Right cardiac atrium (tissue), 5 donors: ENCODE measurements at regions not wholly inside any gene's neighbourhood (a gene's known extent, or its start where the extent isn't known, plus 50 kb on each side); places are given as distances from the start of the nearest gene placed in this dataset.

Source experiments
- ATAC-seq, 2 donors: fragments of 200-7000 bp; cut with Tn5 transposase; one replicate each; pipeline versions ENCODE4 v1.8.0 to v1.9.1; 2020; ENCODE audit warnings: moderate library complexity in 2 of 2, mild to moderate bottlenecking in 1 of 2
- DNase-seq, 3 donors: peaks; one replicate each; pipeline ENCODE4 v3.0.0-alpha.2; 2020
- H3K27ac ChIP-seq: one replicate; pipeline ENCODE4 v1.5.1; 2013; ENCODE audit warnings: mild to moderate bottlenecking, low read length, control low read depth, moderate library complexity
- H3K27me3 ChIP-seq: one replicate; pipeline ENCODE4 v1.6.1; 2013; ENCODE audit not compliant: control insufficient read depth, insufficient read depth
- H3K4me1 ChIP-seq: one replicate; pipeline ENCODE4 v1.6.1; 2013; ENCODE audit warnings: low read length; ENCODE audit not compliant: control insufficient read depth, insufficient read depth
- H3K4me3 ChIP-seq: one replicate; pipeline ENCODE4 v1.5.1; 2013; ENCODE audit warnings: low read length, control low read depth
- H3K9me3 ChIP-seq: one replicate; pipeline ENCODE4 v1.6.1; 2013; ENCODE audit warnings: low read length; ENCODE audit not compliant: control insufficient read depth
- WGBS: extraction: QIAGEN DNeasy Blood & Tissue Kit; methylation state at CpG from one replicate; pipeline ENCODE4 v1.1.7; 2013; 5-methylcytosine and 5-hydroxymethylcytosine counted together
- intact Hi-C, 4 donors: fragments of 100-400 bp; cut with DNase I; formaldehyde crosslinking; loops; one replicate each; pipeline versions ENCODE4 v1.11.0 to v1.14.0; 2022 to 2023
- donor health status: healthy with polysubstance abuse.
- donor health status: DM: no; HTN: yes; CAD: no.
- donor health status: DM: no; HTN: no; CAD: no.
- donor health status: DM: no; HTN: yes; CAD: no; lungs with severe emphysema.
- donor health status: DM: yes; HTN: yes; CAD: no.

DNA sequence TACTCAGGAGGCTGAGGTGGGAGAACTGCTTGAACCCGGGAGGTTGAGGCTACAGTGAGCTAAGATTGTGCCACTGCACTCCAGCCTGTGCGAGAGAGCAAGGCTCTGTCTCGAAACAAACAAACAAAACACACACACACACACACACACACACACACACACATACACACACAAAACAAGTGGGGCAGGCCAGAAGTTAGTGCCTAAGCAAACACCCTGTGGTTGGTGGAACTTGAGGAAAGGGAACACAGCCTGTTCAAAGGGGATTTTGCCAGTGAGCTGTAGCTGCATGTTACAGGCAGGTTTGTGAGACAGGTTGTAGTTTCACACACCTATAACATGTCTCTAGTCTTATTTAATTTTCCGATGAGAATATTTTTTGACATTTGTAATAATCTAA lies 175.3 kb upstream of the CLEC14A start:
- no peaks in the 10 kb centered on the region for H3K4me1 ChIP-seq
- H3K9me3 ChIP-seq, result no peaks in the 10 kb centered on the region
- intact Hi-C loops, result no loop called here
- DNase-seq, result no peak
- WGBS, result 90% methylated on average over 4 of the region's 4 CpGs
- no peak overlapping the region for H3K4me3 ChIP-seq
- H3K27ac ChIP-seq, result no peak overlapping the region
- no peak for ATAC-seq
- H3K27me3 ChIP-seq, result no peaks in the 10 kb centered on the region

DNA sequence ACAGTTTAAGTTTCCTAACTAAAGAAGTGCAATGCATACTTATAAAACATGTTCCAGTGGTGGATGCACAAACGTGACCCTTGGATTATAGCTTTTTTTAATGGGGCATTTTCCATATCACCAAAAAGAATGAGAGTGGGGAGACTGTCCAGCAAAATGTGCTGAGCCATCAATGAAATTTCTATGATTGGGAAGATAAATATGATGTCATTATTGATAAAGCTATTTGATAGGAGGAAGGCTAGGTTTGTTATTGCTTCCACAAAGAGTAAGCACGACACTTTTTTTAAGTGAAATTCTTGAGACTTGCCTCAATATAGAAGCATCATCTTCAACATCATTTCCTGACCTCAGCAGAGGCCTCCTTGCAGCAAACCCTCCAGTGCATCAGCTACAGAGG lies 174.6 kb upstream of the CLEC14A start:
- no peak for ATAC-seq
- Histone ChIP-seq H3K4me3 (no peak overlapping the region), H3K4me1 (no peaks in the 10 kb centered on the region), H3K9me3 (no peaks in the 10 kb centered on the region), H3K27ac (no peak overlapping the region), H3K27me3 (no peaks in the 10 kb centered on the region)
- WGBS, result 86% methylated on average over 2 of the region's 2 CpGs
- intact Hi-C loops, result no loop called here
- DNase-seq, result no peak

DNA sequence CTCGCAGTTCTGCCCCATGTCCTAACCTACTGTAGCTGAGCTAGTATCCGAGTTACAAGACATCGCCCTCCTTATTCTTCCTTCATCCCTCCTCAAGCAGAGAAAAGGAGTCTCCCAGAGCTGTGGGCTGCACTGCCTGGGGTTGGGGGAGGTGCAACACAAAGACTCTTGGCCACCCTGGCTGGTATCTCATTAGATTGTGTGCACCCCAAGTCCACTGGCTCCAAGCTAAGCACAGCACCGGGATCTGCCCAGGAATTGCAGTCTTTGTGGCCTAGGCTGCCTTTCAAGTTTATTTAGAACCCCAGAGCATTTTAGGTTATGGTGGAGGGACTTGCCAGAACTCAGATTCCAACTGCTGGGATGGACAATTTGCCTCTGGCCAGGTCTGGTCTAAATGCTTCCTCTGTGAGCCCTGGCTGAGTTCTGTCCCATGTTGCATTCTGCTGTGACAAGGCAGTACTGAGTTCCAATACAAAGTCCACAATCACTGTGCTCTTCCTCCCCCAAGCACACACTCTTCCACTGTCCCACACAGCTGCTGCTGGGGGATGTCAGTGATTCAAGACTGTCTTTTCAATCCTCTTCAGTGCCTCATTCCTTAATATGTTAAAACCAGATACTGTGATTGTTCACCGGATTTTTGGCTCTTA lies 169.6 kb upstream of the CLEC14A start:
- intact Hi-C loops, result no loop called here
- Histone ChIP-seq H3K4me1 (no peaks in the 10 kb centered on the region), H3K27ac (no peak overlapping the region), H3K4me3 (no peak overlapping the region), H3K9me3 (no peaks in the 10 kb centered on the region), H3K27me3 (no peaks in the 10 kb centered on the region)
- 86% methylated on average over 5 of the region's 5 CpGs for WGBS
- ATAC-seq, result no peak
- peak in 1 of 3 donors; percentile 21 for DNase-seq

- Histone ChIP-seq H3K9me3 (no peaks in the 10 kb centered on the region), H3K27me3 (no peaks in the 10 kb centered on the region), H3K4me1 (no peaks in the 10 kb centered on the region), H3K4me3 (no peak overlapping the region), H3K27ac (no peak overlapping the region)
- DNase-seq, result no peak
- intact Hi-C loops, result no loop called here
- ATAC-seq, result no peak
These were observed 164.2 kb upstream of the CLEC14A start for GRCh38 chr14:38420048-38420447.

- ATAC-seq (peak in 1 of 2 donors; percentile 36), DNase-seq (no peak)
- intact Hi-C loops, result no loop called here
- 34% methylated on average over 5 of the region's 5 CpGs for WGBS
- Histone ChIP-seq H3K4me3 (peak overlapping the region; percentile 26), H3K27ac (no peak overlapping the region), H3K27me3 (no peaks in the 10 kb centered on the region), H3K4me1 (no peaks in the 10 kb centered on the region), H3K9me3 (no peaks in the 10 kb centered on the region)
These were observed 163.7 kb upstream of the CLEC14A start for GRCh38 chr14:38419579-38419978.

DNA sequence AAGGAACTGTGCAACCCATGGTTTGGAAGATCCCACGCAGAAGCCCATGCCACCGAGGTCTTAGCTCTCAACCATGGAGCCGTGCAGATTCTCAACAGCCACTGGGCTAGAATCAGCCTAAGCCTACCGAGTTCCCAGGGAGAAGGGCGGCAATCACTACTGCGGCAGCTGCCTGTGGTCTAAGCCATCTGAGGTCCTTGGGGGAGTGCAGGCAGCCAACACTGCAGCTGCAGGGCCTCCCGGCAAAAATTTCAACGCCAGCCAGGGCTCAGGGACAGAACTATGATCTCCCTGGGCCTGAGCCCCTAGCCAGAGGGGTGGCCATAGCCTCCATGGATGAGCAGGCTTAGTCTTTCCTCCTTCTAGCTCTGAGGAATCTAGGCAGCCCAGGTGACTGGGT lies 156.8 kb upstream of the CLEC14A start:
- DNase-seq (peak in 2 of 3 donors; percentile 24 to 31), ATAC-seq (no peak)
- 92% methylated on average over 8 of the region's 8 CpGs for WGBS
- Histone ChIP-seq H3K9me3 (no peaks in the 10 kb centered on the region), H3K4me3 (no peak overlapping the region), H3K27ac (no peak overlapping the region), H3K27me3 (no peaks in the 10 kb centered on the region), H3K4me1 (no peaks in the 10 kb centered on the region)
- intact Hi-C loops, result no loop called here

- intact Hi-C loops, result no loop called here
- ATAC-seq (no peak), DNase-seq (no peak)
- Histone ChIP-seq H3K9me3 (no peaks in the 10 kb centered on the region), H3K27me3 (no peaks in the 10 kb centered on the region), H3K4me3 (no peak overlapping the region), H3K4me1 (peaks cover 1% of the 10 kb centered on the region), H3K27ac (no peak overlapping the region)
- 96% methylated on average over 1 of the region's 1 CpG for WGBS
These were observed 154.5 kb upstream of the CLEC14A start for GRCh38 chr14:38410442-38410841.

DNA sequence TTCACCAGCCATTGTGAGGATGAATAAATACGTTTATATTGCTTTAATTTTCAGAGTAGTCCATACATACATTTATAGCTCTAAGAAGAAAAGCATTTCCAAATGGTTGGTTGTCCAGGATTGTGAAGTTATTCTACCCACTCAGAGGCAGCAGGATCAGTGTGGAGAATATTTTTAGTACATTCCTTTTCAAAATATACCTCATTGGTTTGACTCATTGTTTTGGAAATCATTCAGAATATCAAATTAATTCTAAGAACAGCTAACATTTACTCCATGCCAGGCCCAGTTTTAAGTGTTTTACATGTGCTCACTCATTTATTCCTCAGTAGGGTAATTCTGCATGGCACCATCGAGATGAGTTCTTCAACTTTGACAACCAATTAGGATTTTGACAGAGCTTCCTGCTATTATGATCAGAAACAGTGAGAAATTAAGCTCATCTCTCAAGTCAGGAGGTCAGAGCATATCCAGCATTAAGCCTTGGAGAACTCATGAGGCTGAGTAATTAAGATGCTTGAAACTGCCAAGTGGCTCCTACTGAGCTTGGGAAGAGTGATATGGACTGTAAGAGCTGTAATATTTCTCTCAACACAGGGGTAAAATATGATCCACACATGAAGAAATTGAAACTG lies 153.3 kb upstream of the CLEC14A start:
- no peak for ATAC-seq
- 63% methylated on average over 2 of the region's 2 CpGs for WGBS
- intact Hi-C loops, result no loop called here

DNA sequence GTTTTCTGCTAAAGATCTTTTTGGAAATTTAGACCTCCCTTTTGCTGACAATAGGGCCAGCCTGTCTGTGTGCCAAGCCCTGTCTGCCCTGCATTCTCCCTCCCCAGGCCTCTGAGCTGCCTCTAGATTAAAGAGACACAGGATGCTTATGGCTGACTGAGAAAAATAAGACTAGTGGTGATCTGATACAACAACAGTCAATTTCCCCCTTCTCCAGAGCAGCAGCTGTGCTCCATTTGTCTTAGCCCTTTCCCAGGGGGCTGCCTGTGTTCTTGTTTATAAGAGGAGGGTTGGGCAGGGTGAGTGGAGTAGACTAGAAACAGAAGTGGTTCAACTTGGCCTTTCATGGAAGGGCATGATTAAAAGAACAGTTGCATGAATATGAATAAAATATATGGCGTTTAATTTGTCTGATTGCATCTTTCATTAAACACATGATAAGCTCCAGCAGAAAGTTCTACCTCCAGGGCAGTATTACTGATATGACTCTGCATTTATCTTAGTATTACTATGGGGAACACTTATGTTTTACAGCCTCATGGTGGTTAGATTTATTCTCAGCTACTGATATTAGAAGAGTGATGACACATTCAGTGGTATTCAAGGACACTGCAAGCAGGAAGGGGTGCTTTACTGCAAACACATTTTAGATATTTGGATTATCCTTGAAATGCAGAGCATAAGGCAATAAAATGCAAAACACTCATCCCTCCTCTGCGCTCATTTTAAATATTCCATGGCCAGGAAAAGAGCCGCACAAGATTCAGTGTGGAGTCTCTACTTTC lies 150.2 kb upstream of the CLEC14A start:
- Histone ChIP-seq H3K9me3 (no peaks in the 10 kb centered on the region), H3K4me3 (no peak overlapping the region), H3K27ac (no peak overlapping the region), H3K4me1 (peaks cover 1% of the 10 kb centered on the region), H3K27me3 (no peaks in the 10 kb centered on the region)
- intact Hi-C loops, result no loop called here
- no peak for ATAC-seq
- WGBS, result 64% methylated on average over 3 of the region's 3 CpGs
- DNase-seq, result peak in 1 of 3 donors; percentile 24

More for the DNA sequence above, 153.3 kb upstream of the CLEC14A start:
- DNase-seq, result no peak
- no peak overlapping the region for H3K27ac ChIP-seq
- H3K4me1 ChIP-seq, result peaks cover 1% of the 10 kb centered on the region
- H3K27me3 ChIP-seq, result no peaks in the 10 kb centered on the region
- no peaks in the 10 kb centered on the region for H3K9me3 ChIP-seq
- no peak overlapping the region for H3K4me3 ChIP-seq

GRCh38 chr14:38404616-38405015 lies 148.7 kb upstream of the CLEC14A start:
- Histone ChIP-seq H3K27ac (no peak overlapping the region), H3K4me1 (peaks cover 1% of the 10 kb centered on the region), H3K9me3 (no peaks in the 10 kb centered on the region), H3K27me3 (no peaks in the 10 kb centered on the region), H3K4me3 (no peak overlapping the region)
- 71% methylated on average over 2 of the region's 2 CpGs for WGBS
- ATAC-seq (no peak), DNase-seq (peak in 1 of 3 donors; percentile 0)
- intact Hi-C loops, result no loop called here

DNA sequence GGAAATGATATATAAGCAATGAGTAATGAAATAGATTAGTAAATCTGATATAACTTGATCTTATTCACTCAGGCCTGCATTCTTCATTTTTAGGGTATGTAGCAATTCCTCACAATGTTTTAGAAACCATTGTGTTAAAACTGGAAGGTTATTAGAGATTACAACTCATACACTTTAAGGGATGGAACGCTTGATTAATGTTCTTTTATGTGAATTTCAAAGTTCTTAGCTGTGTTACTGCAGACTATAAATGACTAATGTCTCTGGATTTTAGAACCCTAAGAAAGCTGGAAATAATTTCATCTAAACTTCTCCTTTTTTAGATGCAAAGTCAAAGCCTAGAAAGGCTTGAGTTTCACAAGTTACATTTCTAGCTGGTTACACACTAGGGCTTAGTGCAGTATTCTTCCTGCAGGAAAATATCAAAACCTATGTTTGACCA lies 148.2 kb upstream of the CLEC14A start:
- H3K9me3 ChIP-seq, result no peaks in the 10 kb centered on the region
- 84% methylated on average over 1 of the region's 1 CpG for WGBS
- no peaks in the 10 kb centered on the region for H3K27me3 ChIP-seq
- H3K4me1 ChIP-seq, result peaks cover 1% of the 10 kb centered on the region
- H3K27ac ChIP-seq, result no peak overlapping the region
- no peak for ATAC-seq
- intact Hi-C loops, result no loop called here
- no peak overlapping the region for H3K4me3 ChIP-seq
- no peak for DNase-seq
